GM12875 (cell line): ENCODE measurements at regions not wholly inside any gene's neighbourhood (a gene's known extent, or its start where the extent isn't known, plus 50 kb on each side); places are given as distances from the start of the nearest gene placed in this dataset.

Experiments
- H3K4me3 ChIP-seq: one replicate; pipeline ENCODE4 v1.5.1; 2011; ENCODE audit warnings: low read depth, low read length, control low read depth
- TF ChIP-seq, protein P1 (sequence below): IDR thresholded peaks from 2 replicates; pipeline ENCODE4 v1.5.1; 2011; ENCODE audit warnings: low read depth, mild to moderate bottlenecking, control low read depth, inconsistent platforms, low read length, moderate library complexity, borderline replicate concordance; ENCODE audit not compliant: insufficient read depth

DNA sequence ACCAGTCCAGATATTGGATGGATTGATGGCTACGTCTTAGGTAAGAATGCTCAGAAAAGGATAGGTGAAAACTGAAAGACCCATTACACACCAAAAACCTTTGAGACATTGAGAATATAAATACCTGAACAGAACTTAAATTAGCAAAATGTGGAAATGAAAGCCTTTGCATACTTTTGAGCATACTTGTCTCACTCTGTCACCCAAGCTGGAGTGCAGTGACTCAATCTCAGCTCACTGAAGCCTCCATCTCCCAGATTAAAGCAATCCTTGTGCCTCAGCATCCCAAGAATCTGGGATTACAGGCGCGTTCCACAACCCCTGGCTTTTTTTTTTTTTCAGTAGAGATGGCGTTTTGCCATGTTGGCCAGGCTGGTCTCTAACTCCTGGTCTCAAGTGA lies 695.3 kb downstream of the DACH1 start:
- TF ChIP-seq, protein P1, sequence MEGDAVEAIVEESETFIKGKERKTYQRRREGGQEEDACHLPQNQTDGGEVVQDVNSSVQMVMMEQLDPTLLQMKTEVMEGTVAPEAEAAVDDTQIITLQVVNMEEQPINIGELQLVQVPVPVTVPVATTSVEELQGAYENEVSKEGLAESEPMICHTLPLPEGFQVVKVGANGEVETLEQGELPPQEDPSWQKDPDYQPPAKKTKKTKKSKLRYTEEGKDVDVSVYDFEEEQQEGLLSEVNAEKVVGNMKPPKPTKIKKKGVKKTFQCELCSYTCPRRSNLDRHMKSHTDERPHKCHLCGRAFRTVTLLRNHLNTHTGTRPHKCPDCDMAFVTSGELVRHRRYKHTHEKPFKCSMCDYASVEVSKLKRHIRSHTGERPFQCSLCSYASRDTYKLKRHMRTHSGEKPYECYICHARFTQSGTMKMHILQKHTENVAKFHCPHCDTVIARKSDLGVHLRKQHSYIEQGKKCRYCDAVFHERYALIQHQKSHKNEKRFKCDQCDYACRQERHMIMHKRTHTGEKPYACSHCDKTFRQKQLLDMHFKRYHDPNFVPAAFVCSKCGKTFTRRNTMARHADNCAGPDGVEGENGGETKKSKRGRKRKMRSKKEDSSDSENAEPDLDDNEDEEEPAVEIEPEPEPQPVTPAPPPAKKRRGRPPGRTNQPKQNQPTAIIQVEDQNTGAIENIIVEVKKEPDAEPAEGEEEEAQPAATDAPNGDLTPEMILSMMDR, result no peak
- H3K4me3 ChIP-seq, result no peak overlapping the region

DNA sequence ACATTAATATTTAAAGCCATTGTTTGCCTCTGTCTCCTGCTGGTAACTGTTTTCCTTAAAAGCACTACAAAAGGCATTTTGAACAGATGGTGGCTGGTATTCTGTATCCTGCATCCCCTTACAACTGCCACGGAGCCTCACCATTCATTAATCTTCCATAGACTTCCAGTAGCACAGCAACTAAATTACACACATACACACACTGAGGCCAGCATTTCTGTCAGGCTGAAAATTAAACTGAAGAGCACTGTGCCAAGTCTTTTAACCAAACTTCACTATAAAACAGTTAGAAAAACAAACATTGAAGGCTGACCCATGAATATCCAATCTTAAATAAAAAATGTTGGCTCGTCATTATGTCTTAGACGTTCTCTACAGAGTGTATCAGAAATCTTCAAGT lies 697.8 kb downstream of the DACH1 start:
- TF ChIP-seq, protein P1, result no peak
- no peak overlapping the region for H3K4me3 ChIP-seq

DNA sequence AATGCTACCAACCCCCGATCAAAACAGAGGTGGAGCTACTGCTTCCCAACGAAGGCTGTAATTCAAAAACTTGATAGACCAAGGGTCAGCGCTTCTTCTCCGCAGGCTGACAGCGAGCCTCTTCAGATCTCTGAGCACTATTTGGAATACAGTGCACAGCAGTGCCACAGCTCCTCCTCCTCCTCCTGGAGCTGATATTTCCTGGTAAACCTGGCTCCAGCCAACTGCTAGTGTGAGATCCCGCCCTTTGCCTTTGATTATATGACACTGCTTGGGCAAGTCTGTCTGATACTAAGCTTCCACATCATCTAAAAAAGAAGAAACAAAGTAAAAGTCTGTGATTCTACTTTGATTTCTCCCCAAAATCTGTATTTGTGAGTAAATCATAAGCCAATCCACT lies 710.5 kb downstream of the DACH1 start:
- no peak overlapping the region for H3K4me3 ChIP-seq
- TF ChIP-seq, protein P1, result no peak

DNA sequence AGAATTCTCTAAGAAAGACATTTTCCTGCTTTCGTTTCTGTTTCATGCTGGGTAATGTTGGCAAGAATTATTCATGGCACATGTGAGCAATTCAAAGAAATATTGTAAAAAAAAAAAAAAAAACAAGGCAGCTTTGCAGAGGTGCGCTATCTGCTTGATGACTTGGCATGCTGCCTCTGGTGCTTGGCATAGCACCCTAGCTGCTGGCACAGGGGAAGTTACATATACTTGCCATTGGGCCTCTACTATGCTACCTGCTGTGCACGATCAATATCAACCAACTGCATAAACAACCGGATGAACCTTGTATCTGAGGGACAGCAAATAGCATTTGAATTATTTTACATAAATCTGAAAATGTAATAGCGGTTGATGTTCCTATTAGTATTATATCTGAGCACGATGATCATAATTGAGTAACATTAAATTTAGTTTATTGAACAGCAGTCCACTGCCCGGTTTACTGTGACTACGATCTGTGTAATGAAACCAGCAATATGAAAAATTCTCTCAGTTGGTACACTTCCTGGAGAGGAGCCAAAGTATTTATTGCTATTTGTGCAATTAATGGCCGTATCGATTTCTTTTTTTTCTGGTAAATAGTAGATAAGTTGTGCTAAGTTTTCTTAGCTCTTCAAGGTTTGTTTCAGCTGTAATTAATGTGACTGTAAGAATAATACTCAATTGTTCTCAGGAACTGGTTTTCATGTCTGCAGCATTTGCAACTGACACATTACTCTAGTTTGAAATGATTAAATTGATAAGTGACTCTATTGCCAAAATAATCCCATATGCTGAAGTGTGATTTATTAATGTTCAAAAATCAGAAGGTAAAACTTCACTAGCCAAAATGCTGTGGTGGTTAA lies 717.3 kb downstream of the DACH1 start:
- TF ChIP-seq, protein P1, result no peak
- H3K4me3 ChIP-seq, result no peak overlapping the region

DNA sequence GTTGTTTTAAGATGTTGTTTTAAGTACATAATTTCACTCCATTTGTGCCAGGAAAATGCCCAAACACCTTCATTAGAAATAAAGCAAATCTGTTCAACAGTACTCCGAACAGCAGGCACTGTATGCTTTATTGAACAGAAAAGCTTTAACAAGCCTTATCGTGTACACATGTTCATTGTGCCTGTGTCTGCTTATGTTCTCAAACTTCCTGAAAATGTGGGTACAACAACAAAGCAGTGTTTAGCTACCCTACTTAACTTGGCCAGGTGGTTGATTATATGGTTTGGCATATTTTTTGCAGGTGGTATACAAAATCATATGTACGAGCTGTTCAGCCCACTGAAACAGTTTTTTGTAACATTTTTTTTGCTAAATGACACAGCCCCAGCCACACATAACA lies 718.0 kb downstream of the DACH1 start:
- TF ChIP-seq, protein P1, result no peak
- no peak overlapping the region for H3K4me3 ChIP-seq

DNA sequence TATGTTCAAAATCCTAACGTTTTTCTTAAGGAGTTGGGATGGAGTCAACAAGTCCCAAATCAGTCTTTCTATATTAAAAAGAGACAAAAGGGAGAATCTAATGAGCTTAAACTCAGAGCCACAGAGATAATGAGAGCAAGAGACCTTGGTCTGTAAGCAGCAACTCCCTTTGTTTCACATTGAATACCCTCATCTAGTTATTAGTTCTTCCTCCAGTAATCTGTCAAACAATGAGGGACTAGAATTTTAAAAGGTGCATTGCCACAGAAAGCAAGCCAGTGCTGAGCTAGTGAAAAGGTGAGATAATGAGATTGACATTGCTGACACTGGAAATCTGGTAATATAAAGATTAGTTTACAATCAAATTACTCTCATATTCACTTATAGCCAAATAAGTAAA lies 718.6 kb downstream of the DACH1 start:
- H3K4me3 ChIP-seq, result no peak overlapping the region
- TF ChIP-seq, protein P1, result no peak

DNA sequence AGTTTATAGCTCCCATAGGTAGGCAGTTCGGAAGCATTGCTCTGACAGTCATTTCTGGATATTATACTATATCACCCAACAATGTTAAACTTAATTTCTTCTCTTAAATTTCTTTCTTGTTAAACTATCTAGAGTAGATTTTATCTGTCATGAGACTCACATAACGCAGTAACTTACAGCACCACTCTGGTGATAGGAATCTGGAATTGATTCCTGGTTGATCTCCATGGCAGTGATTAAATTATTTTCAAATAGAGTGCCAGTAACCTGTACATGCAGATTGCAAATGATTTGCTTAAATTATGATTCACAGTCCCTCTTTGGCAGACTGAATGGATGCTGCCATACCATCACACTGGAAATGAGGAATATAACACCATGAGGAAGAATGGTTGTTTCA lies 722.1 kb downstream of the DACH1 start:
- no peak overlapping the region for H3K4me3 ChIP-seq
- TF ChIP-seq, protein P1, result no peak
